ENCODE measurements at regions not wholly inside any gene's neighbourhood (a gene's known extent, or its start where the extent isn't known, plus 50 kb on each side); places are given as distances from the start of the nearest gene placed in this dataset.

- no peak for TF ChIP-seq EZH2 (IDR thresholded peaks at IDR 0.05; ENCODE audit: borderline replicate concordance, low read length)
- TF ChIP-seq, protein P1, sequence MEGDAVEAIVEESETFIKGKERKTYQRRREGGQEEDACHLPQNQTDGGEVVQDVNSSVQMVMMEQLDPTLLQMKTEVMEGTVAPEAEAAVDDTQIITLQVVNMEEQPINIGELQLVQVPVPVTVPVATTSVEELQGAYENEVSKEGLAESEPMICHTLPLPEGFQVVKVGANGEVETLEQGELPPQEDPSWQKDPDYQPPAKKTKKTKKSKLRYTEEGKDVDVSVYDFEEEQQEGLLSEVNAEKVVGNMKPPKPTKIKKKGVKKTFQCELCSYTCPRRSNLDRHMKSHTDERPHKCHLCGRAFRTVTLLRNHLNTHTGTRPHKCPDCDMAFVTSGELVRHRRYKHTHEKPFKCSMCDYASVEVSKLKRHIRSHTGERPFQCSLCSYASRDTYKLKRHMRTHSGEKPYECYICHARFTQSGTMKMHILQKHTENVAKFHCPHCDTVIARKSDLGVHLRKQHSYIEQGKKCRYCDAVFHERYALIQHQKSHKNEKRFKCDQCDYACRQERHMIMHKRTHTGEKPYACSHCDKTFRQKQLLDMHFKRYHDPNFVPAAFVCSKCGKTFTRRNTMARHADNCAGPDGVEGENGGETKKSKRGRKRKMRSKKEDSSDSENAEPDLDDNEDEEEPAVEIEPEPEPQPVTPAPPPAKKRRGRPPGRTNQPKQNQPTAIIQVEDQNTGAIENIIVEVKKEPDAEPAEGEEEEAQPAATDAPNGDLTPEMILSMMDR (IDR thresholded peaks at IDR 0.05; ENCODE audit: low read length), result no peak
Observed at GRCh38 chr11:82118946-82119345, 614.7 kb downstream of the FAM181B start.

Measured in OCI-LY1 (cell line).